Coronary artery (tissue), 2 donors: ENCODE measurements at regions not wholly inside any gene's neighbourhood (a gene's known extent, or its start where the extent isn't known, plus 50 kb on each side); places are given as distances from the start of the nearest gene placed in this dataset.

ENCODE experiments used
- DNase-seq: peaks from one replicate; pipeline ENCODE4 v3.0.0-alpha.2; 2017; ENCODE audit warnings: low spot score
- H3K27ac ChIP-seq, 2 donors: fragments of 200-600 bp; sonication (generic); one replicate each; pipeline ENCODE4 v1.5.1; 2016 to 2019
- H3K4me3 ChIP-seq: fragments of 200-600 bp; sonication (generic); 2 replicates; pipeline ENCODE4 v1.5.1; 2016; ENCODE audit warnings: mild to moderate bottlenecking, moderate library complexity
- TF ChIP-seq, protein P1 (sequence below): fragments of 200-600 bp; sonication (generic); IDR thresholded peaks from one replicate; pipeline ENCODE4 v1.5.1; 2019; ENCODE audit warnings: antibody characterized with exemption

DNA sequence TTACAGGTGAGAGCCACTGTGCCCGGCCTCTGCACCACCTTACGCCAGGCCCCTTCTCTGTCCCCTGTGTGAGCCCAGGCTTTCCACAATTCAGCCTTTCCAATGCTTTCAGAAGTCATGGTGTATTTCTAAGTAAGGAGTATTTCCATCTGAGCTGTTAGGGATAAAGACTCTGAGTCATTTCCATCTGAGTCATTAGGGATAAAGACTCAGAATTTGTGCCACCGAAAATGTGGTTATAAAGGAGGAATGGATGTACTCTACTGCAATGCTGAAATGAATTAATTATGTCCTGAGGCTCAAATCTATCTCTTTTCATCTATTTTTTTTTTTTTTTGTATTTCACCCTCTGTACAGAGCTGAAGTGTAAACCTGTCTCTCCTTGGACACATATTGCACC is 84.0 kb downstream of the GATA3 start:
- no peak for DNase-seq
- H3K4me3 ChIP-seq, result no peak overlapping the region
- no peak overlapping the region for H3K27ac ChIP-seq
- TF ChIP-seq, protein P1, sequence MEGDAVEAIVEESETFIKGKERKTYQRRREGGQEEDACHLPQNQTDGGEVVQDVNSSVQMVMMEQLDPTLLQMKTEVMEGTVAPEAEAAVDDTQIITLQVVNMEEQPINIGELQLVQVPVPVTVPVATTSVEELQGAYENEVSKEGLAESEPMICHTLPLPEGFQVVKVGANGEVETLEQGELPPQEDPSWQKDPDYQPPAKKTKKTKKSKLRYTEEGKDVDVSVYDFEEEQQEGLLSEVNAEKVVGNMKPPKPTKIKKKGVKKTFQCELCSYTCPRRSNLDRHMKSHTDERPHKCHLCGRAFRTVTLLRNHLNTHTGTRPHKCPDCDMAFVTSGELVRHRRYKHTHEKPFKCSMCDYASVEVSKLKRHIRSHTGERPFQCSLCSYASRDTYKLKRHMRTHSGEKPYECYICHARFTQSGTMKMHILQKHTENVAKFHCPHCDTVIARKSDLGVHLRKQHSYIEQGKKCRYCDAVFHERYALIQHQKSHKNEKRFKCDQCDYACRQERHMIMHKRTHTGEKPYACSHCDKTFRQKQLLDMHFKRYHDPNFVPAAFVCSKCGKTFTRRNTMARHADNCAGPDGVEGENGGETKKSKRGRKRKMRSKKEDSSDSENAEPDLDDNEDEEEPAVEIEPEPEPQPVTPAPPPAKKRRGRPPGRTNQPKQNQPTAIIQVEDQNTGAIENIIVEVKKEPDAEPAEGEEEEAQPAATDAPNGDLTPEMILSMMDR, result no peak

- Histone ChIP-seq H3K4me3 (no peak overlapping the region), H3K27ac (no peak overlapping the region)
- no peak for DNase-seq
- TF ChIP-seq, protein P1, result no peak
Observed at GRCh38 chr10:8144496-8144895, 90.0 kb downstream of the GATA3 start.

GRCh38 chr10:8146650-8147049 is 92.2 kb downstream of the GATA3 start:
- Histone ChIP-seq H3K27ac (no peak overlapping the region), H3K4me3 (no peak overlapping the region)
- TF ChIP-seq, protein P1, result no peak
- DNase-seq, result no peak

DNA sequence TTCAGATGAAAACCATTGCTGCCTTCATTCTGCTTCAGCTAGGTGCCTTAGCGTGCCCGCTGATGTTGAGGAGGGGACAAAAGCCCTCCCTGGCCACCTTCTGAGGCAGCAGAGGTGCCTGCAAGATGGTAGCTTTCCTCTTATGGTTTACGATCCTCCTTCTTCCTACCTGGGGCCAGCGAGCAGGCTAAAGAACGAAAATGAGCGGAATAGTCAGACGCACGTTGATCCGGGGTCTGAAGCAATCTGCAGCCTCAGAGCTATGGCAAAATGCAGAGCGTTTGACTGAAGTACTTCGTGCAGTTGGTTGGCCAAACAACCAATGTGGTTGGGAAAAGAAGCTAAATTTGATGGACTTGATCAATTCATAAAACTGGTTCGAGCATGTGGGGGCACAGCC is 95.5 kb downstream of the GATA3 start:
- Histone ChIP-seq H3K4me3 (no peak overlapping the region), H3K27ac (no peak overlapping the region)
- no peak for DNase-seq
- TF ChIP-seq, protein P1, result no peak

GRCh38 chr10:8150401-8150905 is 96.0 kb downstream of the GATA3 start:
- Histone ChIP-seq H3K4me3 (no peak overlapping the region), H3K27ac (no peak overlapping the region)
- TF ChIP-seq, protein P1, result no peak
- DNase-seq, result no peak

DNA sequence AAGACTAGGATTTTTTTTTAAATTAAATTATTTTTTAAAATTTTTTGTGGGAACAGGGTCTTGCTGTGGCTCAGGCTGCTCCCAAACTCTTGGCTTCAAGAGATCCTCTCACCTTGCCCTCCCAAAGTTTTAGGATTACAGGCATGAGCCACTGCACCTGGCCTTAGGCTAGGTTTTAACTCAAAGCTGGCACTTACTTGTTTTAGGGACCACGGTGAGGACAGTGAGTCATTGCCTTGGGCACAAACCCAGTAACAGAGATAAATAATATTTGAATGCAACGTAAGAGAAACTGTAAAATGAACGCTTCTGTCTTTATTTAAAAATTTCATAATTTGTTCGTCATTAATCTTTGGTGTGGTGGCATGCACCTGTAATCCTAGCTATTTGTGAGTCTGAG is 96.6 kb downstream of the GATA3 start:
- H3K27ac ChIP-seq, result no peak overlapping the region
- TF ChIP-seq, protein P1, result no peak
- no peak for DNase-seq
- no peak overlapping the region for H3K4me3 ChIP-seq

GRCh38 chr10:8156918-8157317 is 102.4 kb downstream of the GATA3 start:
- TF ChIP-seq, protein P1, result no peak
- H3K4me3 ChIP-seq, result no peak overlapping the region
- no peak overlapping the region for H3K27ac ChIP-seq
- no peak for DNase-seq
